NCI-H2227 treated with DMSO at 0.1 percent for 48 hours (cell line): ENCODE measurements at regions not wholly inside any gene's neighbourhood (a gene's known extent, or its start where the extent isn't known, plus 50 kb on each side); places are given as distances from the start of the nearest gene placed in this dataset.
"Not testable (repeated sequence)": the region's sequence is repeated elsewhere in the genome, so short reads cannot be mapped to it uniquely, and the experiment has no call there.

Experiments used
- DNase-seq: peaks from one replicate; lab custom pipeline; 2025; lab: John Stamatoyannopoulos, UW

- no peak for DNase-seq
Measured at GRCh38 chr5:82956600-82956999, 120.6 kb downstream of the TMEM167A start.

DNA sequence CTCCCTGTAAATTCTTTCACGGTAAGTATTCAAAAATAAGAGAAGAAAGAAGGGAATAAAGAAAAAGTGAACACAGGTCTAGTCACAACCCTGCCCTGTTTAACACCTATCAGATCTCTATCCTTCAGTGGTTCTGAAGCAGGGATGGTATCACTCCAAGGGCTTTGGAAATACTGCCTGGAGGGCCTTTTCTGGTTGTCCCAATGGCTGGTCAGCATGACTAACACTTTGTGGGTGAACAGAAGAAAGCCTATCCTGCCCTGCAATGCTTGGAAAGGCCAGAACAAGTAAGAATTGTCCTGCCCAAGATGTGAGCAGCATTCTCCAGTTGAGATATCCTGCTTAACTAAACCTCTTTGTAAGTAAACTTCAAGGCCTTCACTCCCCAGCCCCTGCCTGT lies 124.9 kb downstream of the TMEM167A start:
- DNase-seq = no peak

DNA sequence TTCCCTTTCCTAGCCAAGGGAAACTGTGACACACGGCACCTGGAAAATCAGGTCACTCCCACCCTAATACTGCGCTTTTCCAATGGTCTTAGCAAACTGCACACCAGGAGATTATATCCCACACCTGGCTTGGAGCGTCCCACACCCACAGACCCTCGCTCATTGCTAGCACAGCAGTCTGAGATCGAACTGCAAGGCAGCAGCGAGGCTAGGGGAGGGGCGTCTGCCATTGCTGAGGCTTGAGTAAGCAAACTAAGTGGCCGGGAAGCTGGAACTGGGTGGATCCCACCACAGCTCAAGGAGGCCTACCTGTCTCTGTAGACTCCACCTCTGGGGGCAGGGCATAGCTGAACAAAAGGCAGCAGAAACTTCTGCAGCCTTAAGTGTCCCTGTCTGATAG lies 132.9 kb downstream of the TMEM167A start:
- DNase-seq = not testable (repeated sequence)

GRCh38 chr5:82942083-82942881 lies 134.9 kb downstream of the TMEM167A start:
- DNase-seq = no peak

DNA sequence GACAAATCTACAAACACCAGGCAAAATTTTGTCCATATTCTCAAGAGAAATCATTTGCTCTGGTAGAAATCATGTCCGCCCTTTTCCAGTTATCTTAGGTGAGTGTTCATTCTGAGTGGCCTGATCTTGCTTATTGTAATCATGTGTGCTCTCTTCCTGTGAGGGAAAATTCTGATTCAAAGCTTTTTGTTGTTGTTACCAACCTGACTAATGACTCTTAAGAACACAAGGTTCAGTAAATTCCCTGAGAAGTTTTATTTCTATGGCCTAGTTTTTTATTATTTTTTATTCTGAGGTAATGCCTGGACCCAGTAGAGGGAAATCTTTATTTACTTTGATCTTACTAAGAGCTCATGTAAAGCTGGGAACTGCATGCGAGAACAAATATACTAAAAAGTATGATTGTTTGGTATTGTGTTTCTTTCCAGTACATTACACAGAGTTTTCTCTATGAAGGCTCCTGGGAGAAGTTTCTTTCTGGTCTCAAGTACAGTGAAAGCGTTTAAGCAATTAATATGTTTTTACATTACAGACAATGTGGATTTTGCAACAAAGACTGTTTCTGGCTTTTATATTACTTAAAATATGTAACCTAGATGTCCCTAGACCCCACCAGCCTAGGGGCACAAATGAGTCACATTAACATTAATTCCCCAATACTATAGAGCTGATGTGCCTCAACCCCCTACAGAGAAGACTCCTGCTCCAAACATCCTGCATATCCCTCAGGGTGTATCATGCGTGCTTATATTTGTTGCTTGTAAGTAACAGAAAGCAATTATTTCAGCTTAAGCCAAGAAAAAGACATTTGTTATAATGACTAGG lies 138.1 kb downstream of the TMEM167A start:
- DNase-seq = no peak

DNA sequence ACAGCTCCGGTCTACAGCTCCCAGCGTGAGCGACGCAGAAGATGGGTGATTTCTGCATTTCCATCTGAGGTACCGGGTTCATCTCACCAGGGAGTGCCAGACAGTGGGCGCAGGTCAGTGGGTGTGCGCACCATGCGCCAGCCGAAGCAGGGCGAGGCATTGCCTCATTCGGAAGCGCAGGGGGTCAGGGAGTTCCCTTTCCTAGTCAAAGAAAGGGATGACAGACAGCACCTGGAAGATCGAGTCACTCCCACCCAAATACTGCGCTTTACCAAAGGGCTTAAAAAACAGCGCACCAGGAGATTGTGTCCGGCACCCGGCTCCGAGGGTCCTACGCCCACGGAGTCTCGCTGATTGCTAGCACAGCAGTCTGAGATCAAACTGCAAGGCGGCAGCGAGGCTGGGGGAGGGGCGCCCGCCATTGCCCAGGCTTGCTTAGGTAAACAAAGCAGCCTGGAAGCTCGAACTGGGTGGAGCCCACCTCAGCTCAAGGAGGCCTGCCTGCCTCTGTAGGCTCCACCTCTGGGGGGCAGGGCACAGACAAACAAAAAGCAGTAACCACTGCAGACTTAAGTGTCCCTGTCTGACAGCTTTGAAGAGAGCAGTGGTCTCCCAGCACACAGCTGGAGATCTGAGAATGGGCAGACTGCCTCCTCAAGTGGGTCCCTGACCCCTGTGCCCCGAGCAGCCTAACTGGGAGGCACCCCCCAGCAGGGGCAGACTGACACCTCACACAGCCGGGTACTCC lies 144.5 kb downstream of the TMEM167A start:
- not testable (repeated sequence) for DNase-seq

DNA sequence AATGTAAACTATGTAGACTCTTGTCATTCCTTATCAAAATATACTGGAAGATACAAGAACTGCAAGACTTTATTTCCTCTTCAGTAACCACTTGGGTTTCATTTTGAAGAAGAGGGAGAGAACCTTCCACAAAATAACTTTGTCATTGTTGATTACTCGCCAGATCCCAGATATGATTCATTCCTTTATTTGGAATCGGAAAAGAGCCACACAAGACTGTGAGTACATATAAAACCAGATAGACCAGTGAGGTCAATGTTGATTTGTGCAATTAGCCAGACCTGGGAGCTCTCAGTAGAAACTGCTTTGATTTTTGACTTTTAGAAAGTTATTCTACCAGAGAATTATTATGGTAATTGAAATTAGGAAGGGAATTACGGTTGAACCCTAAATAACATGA lies 146.1 kb downstream of the TMEM167A start:
- DNase-seq = no peak

- no peak for DNase-seq
Measured at GRCh38 chr5:82925061-82925411, 152.2 kb downstream of the TMEM167A start.

DNA sequence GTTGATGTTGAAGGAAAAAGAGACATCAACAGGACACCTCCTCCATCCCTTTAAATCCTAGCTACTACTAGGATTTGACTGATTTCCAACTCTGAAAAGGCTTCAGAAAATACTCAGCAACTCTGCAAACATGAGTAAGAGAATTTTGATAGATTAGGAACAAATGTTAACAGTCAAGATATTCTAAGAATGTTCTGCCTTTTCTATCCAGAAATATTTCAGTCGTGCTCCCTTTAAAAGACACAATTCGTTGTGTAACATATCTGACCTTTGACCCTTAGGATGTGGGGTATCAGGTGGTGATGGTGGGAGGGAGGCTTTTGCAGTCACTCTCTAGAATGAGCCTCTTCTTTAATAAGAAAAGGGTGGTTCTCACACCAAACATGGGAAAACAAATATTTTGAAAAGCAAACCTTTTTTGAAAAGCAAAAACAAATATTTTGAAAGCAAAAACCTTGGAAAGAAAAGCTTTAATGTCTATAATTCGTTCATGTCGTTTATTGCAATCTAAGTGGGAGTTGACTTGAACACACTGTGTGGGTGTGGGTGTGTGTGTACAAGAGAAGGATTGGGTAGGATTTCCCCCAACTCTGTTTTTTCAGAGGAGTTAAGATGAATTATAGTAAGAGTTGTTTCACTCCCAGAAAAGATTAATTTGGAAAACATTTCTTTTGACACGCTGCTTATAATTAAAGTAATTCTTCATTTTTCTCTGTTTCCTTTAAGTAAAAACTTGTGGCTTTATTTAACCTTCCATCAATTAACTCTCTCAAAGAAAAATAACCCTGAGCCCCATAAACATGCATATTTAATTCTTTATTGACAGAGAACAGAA lies 152.8 kb downstream of the TMEM167A start:
- no peak for DNase-seq

GRCh38 chr5:82922086-82922734 lies 155.0 kb downstream of the TMEM167A start:
- peak; percentile 56 for DNase-seq

DNA sequence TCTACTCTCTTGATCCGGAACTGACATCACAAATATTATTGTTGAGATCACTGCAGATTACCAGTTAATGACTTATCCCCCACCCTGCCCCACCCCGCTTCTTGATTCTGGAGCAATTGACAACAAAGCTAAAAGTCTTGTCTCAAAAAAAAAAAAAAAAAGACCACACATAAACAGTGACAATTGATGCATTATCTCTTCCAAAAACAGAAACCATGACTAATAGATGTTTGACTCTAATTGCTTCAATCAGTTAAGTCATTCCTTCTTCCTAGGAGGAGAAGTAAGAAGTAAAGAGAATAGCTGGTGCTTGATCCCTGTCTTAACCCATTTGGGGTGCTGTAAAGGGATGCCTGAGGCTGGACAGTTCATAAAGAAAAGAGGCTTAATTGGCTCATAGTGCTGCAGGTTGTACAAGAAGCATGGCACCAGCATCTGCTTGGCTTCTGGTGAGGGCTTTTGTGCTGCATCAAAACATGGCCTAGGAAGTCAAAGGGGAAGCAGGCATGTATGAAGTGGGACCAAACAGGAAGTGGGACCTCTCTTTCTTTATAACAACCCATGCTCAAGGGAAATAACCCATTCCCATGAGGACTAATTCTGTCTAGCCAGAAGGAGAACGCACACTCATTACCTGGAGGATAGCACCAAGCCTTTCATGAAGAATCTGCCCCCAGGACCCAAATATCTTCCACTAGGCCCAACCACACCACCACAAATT lies 158.7 kb downstream of the TMEM167A start:
- DNase-seq = no peak

DNA sequence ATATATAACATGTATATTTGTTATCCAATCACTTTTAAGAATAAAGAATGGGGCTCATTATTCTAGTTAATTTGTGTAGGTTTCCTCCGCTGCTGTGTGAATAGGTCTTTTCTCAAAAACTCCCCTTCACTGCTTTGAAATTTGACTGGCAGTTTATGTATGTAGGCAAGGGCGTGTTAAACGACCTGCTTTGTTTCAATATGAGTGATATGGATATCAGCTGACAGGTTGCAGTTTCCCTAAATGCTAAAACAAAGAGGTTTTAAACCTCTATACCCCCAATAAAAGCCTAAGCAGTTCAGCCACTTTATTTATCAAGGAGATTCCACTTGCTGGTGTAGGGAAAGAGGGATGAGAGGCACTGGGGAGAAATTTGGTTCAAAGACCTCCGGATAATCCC lies 159.6 kb downstream of the TMEM167A start:
- DNase-seq = no peak

DNA sequence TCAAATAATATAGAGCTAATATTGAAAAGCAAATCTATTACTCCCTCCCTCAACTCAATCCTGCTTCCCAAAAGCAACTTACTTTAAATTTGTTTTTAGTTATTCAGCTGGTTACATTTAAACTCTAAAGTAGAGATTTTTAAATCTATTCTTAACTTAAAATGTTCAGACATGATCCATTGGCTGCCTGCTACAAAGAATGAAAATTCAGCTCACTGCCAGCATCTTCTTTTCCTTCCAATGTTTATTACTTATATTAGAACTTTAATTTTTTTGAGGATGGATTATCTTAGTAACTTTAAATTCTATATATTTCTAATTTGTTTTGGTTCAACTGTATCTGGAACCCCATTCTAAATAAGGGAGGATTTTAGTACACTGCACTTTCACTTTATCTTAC lies 163.2 kb downstream of the TMEM167A start:
- no peak for DNase-seq

DNA sequence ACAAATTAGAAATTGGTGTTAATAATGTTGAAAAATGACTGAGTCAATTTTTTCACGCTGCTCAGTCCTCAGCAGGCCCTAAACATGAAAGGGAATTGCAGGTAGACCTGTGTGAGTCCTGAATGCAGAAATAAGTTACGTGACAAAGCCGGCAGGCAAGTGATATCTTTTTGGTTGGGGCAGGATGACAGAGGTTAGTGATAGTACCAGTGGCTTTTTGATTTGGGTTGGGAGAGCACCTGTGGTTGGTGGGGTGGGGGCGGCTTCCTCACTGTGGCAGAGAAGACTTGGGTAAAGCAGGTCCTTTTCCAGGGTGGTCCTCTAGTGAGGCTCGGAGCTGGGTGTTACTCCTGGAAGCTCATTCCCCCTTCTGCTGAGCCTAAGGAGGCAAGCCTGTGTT lies 164.7 kb downstream of the TMEM167A start:
- no peak for DNase-seq

DNA sequence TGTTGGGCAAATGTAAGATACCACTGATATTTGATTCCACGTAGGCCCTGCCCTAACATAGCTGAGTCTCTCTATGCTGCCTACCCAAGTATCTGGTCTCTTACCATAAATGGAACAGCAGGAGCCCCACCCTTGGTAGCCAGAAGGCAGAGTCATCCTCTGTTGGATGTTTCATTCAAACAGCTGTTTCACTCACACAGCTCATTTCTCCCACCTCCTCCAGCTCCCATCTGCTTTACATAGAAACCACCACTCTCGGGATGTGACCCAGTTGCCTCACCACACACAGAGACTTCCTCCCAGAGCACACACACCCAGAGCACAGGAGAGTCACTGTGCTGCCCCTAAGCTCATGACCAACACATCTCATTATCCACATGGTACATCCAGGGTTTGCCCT lies 165.3 kb downstream of the TMEM167A start:
- no peak for DNase-seq

- DNase-seq = no peak
Measured at GRCh38 chr5:82910905-82911304, 166.3 kb downstream of the TMEM167A start.

DNA sequence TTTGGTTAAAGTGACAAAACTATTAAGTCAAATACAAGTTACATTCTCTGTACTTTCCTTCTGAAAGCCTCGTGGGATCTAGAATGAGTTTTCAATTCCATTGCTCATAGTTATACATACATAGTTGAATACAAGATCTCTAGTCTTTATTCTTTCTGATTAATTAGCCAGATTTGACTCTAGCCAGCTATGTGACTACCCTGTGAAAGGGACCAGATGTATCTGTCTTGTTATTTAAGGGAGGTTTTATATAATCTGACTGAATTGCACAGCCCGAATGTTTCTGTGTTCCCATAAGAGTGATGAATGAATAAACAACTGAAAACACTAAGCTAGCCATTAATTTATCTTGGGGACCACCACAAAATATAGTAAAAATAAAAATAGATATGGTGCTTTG lies 166.7 kb downstream of the TMEM167A start:
- DNase-seq = no peak

DNA sequence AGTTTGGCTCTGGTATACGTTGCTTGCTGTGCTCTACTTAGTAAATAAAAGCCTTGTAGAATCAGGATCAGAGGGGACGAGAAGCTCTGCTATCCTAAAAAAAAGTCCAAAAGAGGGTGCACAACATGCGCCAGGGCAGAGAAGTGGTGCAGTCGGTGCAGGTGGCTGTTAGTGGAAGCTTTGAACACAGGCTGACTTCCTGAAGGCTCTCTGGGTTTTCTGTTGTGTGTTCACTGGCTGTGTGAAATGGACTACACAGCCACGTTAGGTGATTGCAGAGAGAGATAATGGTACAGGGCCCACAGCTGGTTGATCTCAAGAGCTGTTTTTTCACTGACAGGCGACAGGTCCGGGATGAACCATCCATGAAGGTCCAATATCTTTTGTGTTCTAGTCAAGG lies 167.4 kb downstream of the TMEM167A start:
- DNase-seq = no peak

DNA sequence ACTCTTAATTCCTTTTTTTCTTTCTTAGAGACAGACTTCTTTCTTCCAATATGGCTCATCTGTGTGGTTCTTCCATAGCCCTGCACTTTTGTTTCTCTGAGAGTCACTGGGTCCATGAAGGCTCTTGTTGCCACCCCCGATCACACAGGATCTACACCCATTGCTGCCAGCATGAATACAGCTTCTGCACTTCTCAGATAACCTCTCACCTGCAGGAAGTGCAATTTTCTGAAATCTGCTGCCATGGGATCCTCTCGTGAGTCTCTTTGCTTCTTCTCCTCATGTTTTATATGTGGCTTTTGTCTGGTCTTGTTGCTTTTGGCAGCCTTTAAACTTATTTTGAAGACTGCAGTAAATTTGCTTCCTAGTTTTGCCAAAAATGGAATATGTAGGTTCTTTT lies 171.2 kb downstream of the TMEM167A start:
- DNase-seq = no peak

- no peak for DNase-seq
Measured at GRCh38 chr5:82901281-82901888, 175.8 kb downstream of the TMEM167A start.
